H1 (cell line): ENCODE measurements at regions not wholly inside any gene's neighbourhood (a gene's known extent, or its start where the extent isn't known, plus 50 kb on each side); places are given as distances from the start of the nearest gene placed in this dataset.

ENCODE experiments used
- CTCF ChIA-PET: fragments of 300-600 bp; sonication (Branson Sonifier 250); formaldehyde crosslinking; loops from one replicate; lab custom pipeline; 2021; ENCODE audit not compliant: partially characterized antibody; lab: Charles Lee
- POLR2A ChIA-PET: fragments of 300-600 bp; sonication (Branson Sonifier 250); formaldehyde crosslinking; loops from one replicate; lab custom pipeline; 2021; ENCODE audit warnings: inconsistent platforms; ENCODE audit not compliant: partially characterized antibody; lab: Charles Lee
- DNase-seq, 2 experiments: peaks; one replicate each; pipeline versions ENCODE4 v3.0.0 to v3.0.0-alpha.2; 2010 to 2022; ENCODE audit warnings: low spot score in 2 of 2, low read depth in 1 of 2, mixed read lengths in 1 of 2
- FAIRE-seq: peaks from 2 replicates; lab custom pipeline; 2011; peaks lifted over from hg19 to GRCh38; lab: Jason Lieb, UNC
- H2AFZ ChIP-seq: 2 replicates; pipeline ENCODE4 v1.8.1; 2012; ENCODE audit warnings: low read length, inconsistent platforms
- H2AK5ac ChIP-seq: 2 replicates; pipeline ENCODE4 v1.6.1; 2013; ENCODE audit warnings: low read depth, low read length
- H2BK120ac ChIP-seq: replicated peaks from 2 replicates; pipeline ENCODE3; 2013; ENCODE audit warnings: low read depth, low read length, inconsistent platforms
- H2BK12ac ChIP-seq: 2 replicates; pipeline ENCODE4 v1.6.1; 2013; ENCODE audit warnings: low read depth, low read length
- H2BK15ac ChIP-seq: 2 replicates; pipeline ENCODE4 v1.6.1; 2013; ENCODE audit warnings: low read length
- H2BK20ac ChIP-seq: 2 replicates; pipeline ENCODE4 v1.6.1; 2013; ENCODE audit warnings: low read length
- H2BK5ac ChIP-seq: 2 replicates; pipeline ENCODE4 v1.6.1; 2013; ENCODE audit warnings: low read depth, low read length
- H3K14ac ChIP-seq: 2 replicates; pipeline ENCODE4 v1.6.1; 2013; ENCODE audit warnings: inconsistent platforms; ENCODE audit not compliant: insufficient read length
- H3K18ac ChIP-seq: 2 replicates; pipeline ENCODE4 v1.6.1; 2013; ENCODE audit warnings: low read length; ENCODE audit errors: extremely low read depth
- H3K23ac ChIP-seq: 2 replicates; pipeline ENCODE4 v1.6.1; 2013; ENCODE audit warnings: inconsistent platforms; ENCODE audit not compliant: insufficient read length
- H3K23me2 ChIP-seq: 2 replicates; pipeline ENCODE4 v1.6.1; 2013; ENCODE audit warnings: low read depth, low read length
- H3K27ac ChIP-seq: 2 replicates; pipeline ENCODE4 v1.6.1; 2011; ENCODE audit warnings: low read depth, low read length, inconsistent platforms
- H3K27me3 ChIP-seq, 4 experiments: replicated peaks in 1 of 4; 1 replicate in 1 of 4; 2 replicates in 3 of 4; pipeline versions ENCODE4 v1.6.1 to v1.8.1; 2011 to 2013; ENCODE audit warnings: low read length in 3 of 4, mild to moderate bottlenecking in 3 of 4, inconsistent platforms in 2 of 4, mixed read lengths in 2 of 4, moderate library complexity in 1 of 4; ENCODE audit not compliant: control insufficient read depth in 3 of 4, insufficient read depth in 3 of 4; ENCODE audit errors: extremely low read depth in 1 of 4
- H3K36me3 ChIP-seq, 4 experiments: 2 replicates each; pipeline versions ENCODE4 v1.6.1 to v1.8.1; 2011 to 2013; ENCODE audit warnings: mild to moderate bottlenecking in 4 of 4, low read length in 3 of 4, moderate library complexity in 2 of 4, control low read depth in 1 of 4, inconsistent platforms in 1 of 4; ENCODE audit not compliant: insufficient read depth in 4 of 4, control insufficient read depth in 2 of 4
- H3K4ac ChIP-seq: replicated peaks from 2 replicates; pipeline ENCODE3; 2013; ENCODE audit warnings: low read length, low read depth, mixed read lengths, inconsistent platforms; ENCODE audit not compliant: insufficient read length
- H3K4me1 ChIP-seq, 4 experiments: replicated peaks in 1 of 4; 1 replicate in 1 of 4; 2 replicates in 3 of 4; pipeline versions ENCODE4 v1.6.1 to v1.8.1; 2011 to 2013; ENCODE audit warnings: low read length in 3 of 4, inconsistent platforms in 2 of 4, mixed read lengths in 1 of 4; ENCODE audit not compliant: insufficient read depth in 4 of 4, control insufficient read depth in 3 of 4
- H3K4me2 ChIP-seq, 2 experiments: 2 replicates each; pipeline versions ENCODE4 v1.6.1 to v1.8.1; 2011 to 2013; ENCODE audit warnings: low read depth in 2 of 2, low read length in 2 of 2, control low read depth in 1 of 2, inconsistent platforms in 1 of 2, mild to moderate bottlenecking in 1 of 2; ENCODE audit not compliant: insufficient read depth in 1 of 2
- H3K4me3 ChIP-seq, 4 experiments: fragments of 200-600, 300-600 bp in 1 of 4; sonication (generic), shearing (Covaris generic), sonication (Bioruptor Twin) in 1 of 4; 2 replicates each; pipeline versions ENCODE4 v1.5.1 to v1.8.1; 2011 to 2016; ENCODE audit warnings: low read length in 4 of 4, low read depth in 3 of 4, control low read depth in 2 of 4, inconsistent platforms in 2 of 4, mild to moderate bottlenecking in 2 of 4, mixed read lengths in 1 of 4, moderate library complexity in 1 of 4; ENCODE audit not compliant: insufficient read depth in 2 of 4; ENCODE audit errors: extremely low read depth in 1 of 4
- H3K56ac ChIP-seq: replicated peaks from 2 replicates; pipeline ENCODE3; 2013; ENCODE audit warnings: low read depth, mild to moderate bottlenecking, mixed read lengths, low read length, inconsistent platforms; ENCODE audit not compliant: insufficient read length
- H3K79me1 ChIP-seq: 2 replicates; pipeline ENCODE4 v1.6.1; 2013; ENCODE audit warnings: low read depth, low read length, control low read depth
- H3K79me2 ChIP-seq, 2 experiments: 2 replicates each; pipeline versions ENCODE4 v1.6.1 to v1.8.1; 2012 to 2013; ENCODE audit warnings: low read length in 2 of 2, mild to moderate bottlenecking in 2 of 2, inconsistent platforms in 1 of 2; ENCODE audit not compliant: insufficient read depth in 2 of 2, control insufficient read depth in 1 of 2
- H3K9ac ChIP-seq, 4 experiments: replicated peaks in 1 of 4; 1 replicate in 1 of 4; 2 replicates in 3 of 4; pipeline versions ENCODE4 v1.6.1 to v1.8.1; 2011 to 2013; ENCODE audit warnings: low read depth in 3 of 4, low read length in 3 of 4, control low read depth in 2 of 4, mild to moderate bottlenecking in 2 of 4, moderate library complexity in 2 of 4, inconsistent platforms in 1 of 4; ENCODE audit errors: extremely low read depth in 1 of 4
- H3K9me3 ChIP-seq, 2 experiments: 2 replicates each; pipeline versions ENCODE4 v1.6.1 to v1.8.1; 2012 to 2013; ENCODE audit warnings: mild to moderate bottlenecking in 2 of 2, moderate library complexity in 2 of 2, control low read depth in 1 of 2, inconsistent platforms in 1 of 2, low read depth in 1 of 2, low read length in 1 of 2, mixed read lengths in 1 of 2; ENCODE audit not compliant: insufficient read depth in 2 of 2
- H4K20me1 ChIP-seq, 2 experiments: replicated peaks in 1 of 2; 2 replicates each; pipeline versions ENCODE3 to v1.8.1; 2011 to 2013; ENCODE audit warnings: inconsistent platforms in 2 of 2, low read length in 2 of 2, mild to moderate bottlenecking in 1 of 2; ENCODE audit not compliant: insufficient read depth in 2 of 2, control insufficient read depth in 1 of 2
- H4K5ac ChIP-seq: 2 replicates; pipeline ENCODE4 v1.6.1; 2013; ENCODE audit warnings: low read length, low read depth, mixed read lengths, inconsistent platforms; ENCODE audit not compliant: insufficient read length
- H4K8ac ChIP-seq: 2 replicates; pipeline ENCODE4 v1.8.0; 2013; ENCODE audit warnings: mild to moderate bottlenecking, moderate library complexity, low read length, inconsistent platforms; ENCODE audit not compliant: insufficient read depth; ENCODE audit errors: extremely low read depth
- H4K91ac ChIP-seq: replicated peaks from 2 replicates; pipeline ENCODE3; 2013; ENCODE audit warnings: low read length, mixed read lengths, inconsistent platforms; ENCODE audit not compliant: insufficient read length
- BACH1 ChIP-seq: IDR thresholded peaks from 2 replicates; pipeline ENCODE4 v1.6.1; 2012; ENCODE audit warnings: low read length, improper control_type of control experiment
- BRCA1 ChIP-seq: IDR thresholded peaks from 2 replicates; pipeline ENCODE4 v1.6.1; 2012; ENCODE audit warnings: low read depth, low read length, improper control_type of control experiment
- CHD1 ChIP-seq: IDR thresholded peaks from 2 replicates; pipeline ENCODE4 v1.6.1; 2012; ENCODE audit warnings: low read depth, low read length, improper control_type of control experiment
- CREB1 ChIP-seq: IDR thresholded peaks from 2 replicates; pipeline ENCODE4 v1.6.1; 2012; ENCODE audit warnings: inconsistent platforms
- CTBP2 ChIP-seq: IDR thresholded peaks from 2 replicates; pipeline ENCODE4 v1.7.0; 2011; ENCODE audit warnings: borderline replicate concordance, mild to moderate bottlenecking, moderate library complexity, mixed read lengths, low read length; ENCODE audit not compliant: insufficient read depth, insufficient read length
- MAFK ChIP-seq: IDR thresholded peaks from 2 replicates; pipeline ENCODE4 v1.6.1; 2012; ENCODE audit warnings: low read depth, mild to moderate bottlenecking, improper control_type of control experiment, low read length
- RBBP5 ChIP-seq: IDR thresholded peaks from 2 replicates; pipeline ENCODE4 v1.7.1; 2012; ENCODE audit warnings: low read depth, mild to moderate bottlenecking, inconsistent platforms, low read length, moderate library complexity, borderline replicate concordance
- RXRA ChIP-seq: IDR thresholded peaks from 2 replicates; pipeline ENCODE4 v1.6.1; 2011; ENCODE audit warnings: low read depth, mild to moderate bottlenecking, low read length, moderate library complexity; ENCODE audit not compliant: insufficient read depth
- SP2 ChIP-seq: IDR thresholded peaks from 2 replicates; pipeline ENCODE4 v1.6.1; 2012; ENCODE audit warnings: mild to moderate bottlenecking, low read length, inconsistent platforms
- SRF ChIP-seq: IDR thresholded peaks from 2 replicates; pipeline ENCODE4 v1.6.1; 2011; ENCODE audit warnings: mild to moderate bottlenecking, low read depth, low read length, moderate library complexity
- SUZ12 ChIP-seq: fragments of 200-600 bp; sonication (generic); IDR thresholded peaks from 2 replicates; pipeline ENCODE4 v1.6.1; 2012; ENCODE audit warnings: mild to moderate bottlenecking, inconsistent platforms, low read length, moderate library complexity, mixed read lengths
- WGBS, 2 experiments: shearing (Covaris generic) in 1 of 2; methylation state at CpG; one replicate each; pipeline versions ENCODE4 v1.1.6 to v1.1.7; 2013 to 2015; ENCODE audit warnings: low lambda C conversion rate in 2 of 2, mixed read lengths in 2 of 2, inconsistent platforms in 1 of 2, low coverage in 1 of 2, missing lambda C conversion rate in 1 of 2; ENCODE audit not compliant: insufficient replicate concordance in 2 of 2, insufficient coverage in 1 of 2, insufficient read length in 1 of 2; ENCODE audit errors: extremely low coverage in 1 of 2, missing lambda C conversion rate in 1 of 2; 5-methylcytosine and 5-hydroxymethylcytosine counted together
- TF ChIP-seq, protein P1 (sequence below), 3 experiments: IDR thresholded peaks; 1 replicate in 2 of 3; 2 replicates in 1 of 3; pipeline versions ENCODE4 v1.5.1 to v1.6.1; 2011; ENCODE audit warnings: low read length in 3 of 3, mild to moderate bottlenecking in 3 of 3, inconsistent platforms in 2 of 3, low read depth in 1 of 3, moderate library complexity in 1 of 3; ENCODE audit not compliant: insufficient read depth in 1 of 3; ENCODE audit errors: control extremely low read depth in 1 of 3

DNA sequence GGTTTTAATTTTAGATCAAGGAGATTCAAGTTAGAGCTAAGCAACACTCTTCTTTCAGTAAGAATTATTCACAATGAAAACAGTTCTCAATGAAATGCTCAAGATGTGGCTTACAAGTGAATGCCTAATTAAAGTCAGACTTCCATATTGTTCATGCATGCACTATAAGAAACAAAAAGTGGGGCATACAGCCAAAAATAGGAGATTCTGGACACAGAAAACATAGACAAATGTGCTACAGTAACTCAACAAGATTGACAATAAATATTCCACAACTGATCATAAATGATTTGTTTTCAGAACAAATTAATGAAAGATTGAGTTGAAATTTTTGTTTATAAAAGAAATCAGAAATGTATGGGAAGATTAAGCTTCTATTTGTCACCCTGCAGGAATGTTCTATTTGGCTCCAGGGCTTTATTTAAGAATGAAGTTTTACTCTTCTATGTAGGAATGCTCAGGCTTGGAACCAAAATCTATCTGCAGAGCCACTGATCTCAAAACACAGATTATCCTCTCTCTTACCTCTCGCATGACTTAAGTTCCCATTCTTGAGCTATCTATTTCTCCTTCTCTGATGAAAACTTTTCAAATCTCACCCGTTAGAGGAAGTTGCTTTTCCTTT, 89.0 kb upstream of the PIP4K2A start:
- DNase-seq (no peak), FAIRE-seq (no peak)
- Histone ChIP-seq H3K18ac (no peak overlapping the region), H2BK12ac (no peak overlapping the region), H3K36me3 (no peaks in the 10 kb centered on the region), H4K91ac (no peak overlapping the region), H3K79me1 (no peaks in the 10 kb centered on the region), H3K9ac (no peak overlapping the region), H3K27me3 (peaks cover 0 to 2% (median 0%) of the 10 kb centered on the region in 4 experiments; a peak in 1 of 7 replicates), H3K23ac (no peak overlapping the region), H3K4me1 (no peaks in the 10 kb centered on the region), H2AK5ac (no peak overlapping the region), H2AFZ (no peak overlapping the region), H3K56ac (no peak overlapping the region), H3K23me2 (no peaks in the 10 kb centered on the region), H2BK5ac (no peak overlapping the region), H4K5ac (no peak overlapping the region), H2BK120ac (no peak overlapping the region), H3K27ac (no peak overlapping the region), H2BK15ac (no peak overlapping the region), H3K4me2 (no peak overlapping the region), H3K4me3 (no peak overlapping the region), H2BK20ac (no peak overlapping the region), H3K14ac (no peak overlapping the region), H3K79me2 (no peaks in the 10 kb centered on the region), H4K8ac (no peak overlapping the region), H4K20me1 (no peaks in the 10 kb centered on the region), H3K4ac (no peak overlapping the region), H3K9me3 (no peaks in the 10 kb centered on the region)
- CTCF ChIA-PET = interaction anchor here (1.0 kb wide), 1 partner anchor 72 kb away, joined by 5 read pairs; no protein-coding TSS in a partner anchor
- POLR2A ChIA-PET = no interaction called here
- 78% methylated on average over 2 of the region's 2 CpGs; no CpG with 5 or more reads in 1 of the 2 experiments for WGBS, 2 experiments
- TF ChIP-seq CHD1 = no peak
- TF ChIP-seq RXRA = no peak
- TF ChIP-seq, protein P1, sequence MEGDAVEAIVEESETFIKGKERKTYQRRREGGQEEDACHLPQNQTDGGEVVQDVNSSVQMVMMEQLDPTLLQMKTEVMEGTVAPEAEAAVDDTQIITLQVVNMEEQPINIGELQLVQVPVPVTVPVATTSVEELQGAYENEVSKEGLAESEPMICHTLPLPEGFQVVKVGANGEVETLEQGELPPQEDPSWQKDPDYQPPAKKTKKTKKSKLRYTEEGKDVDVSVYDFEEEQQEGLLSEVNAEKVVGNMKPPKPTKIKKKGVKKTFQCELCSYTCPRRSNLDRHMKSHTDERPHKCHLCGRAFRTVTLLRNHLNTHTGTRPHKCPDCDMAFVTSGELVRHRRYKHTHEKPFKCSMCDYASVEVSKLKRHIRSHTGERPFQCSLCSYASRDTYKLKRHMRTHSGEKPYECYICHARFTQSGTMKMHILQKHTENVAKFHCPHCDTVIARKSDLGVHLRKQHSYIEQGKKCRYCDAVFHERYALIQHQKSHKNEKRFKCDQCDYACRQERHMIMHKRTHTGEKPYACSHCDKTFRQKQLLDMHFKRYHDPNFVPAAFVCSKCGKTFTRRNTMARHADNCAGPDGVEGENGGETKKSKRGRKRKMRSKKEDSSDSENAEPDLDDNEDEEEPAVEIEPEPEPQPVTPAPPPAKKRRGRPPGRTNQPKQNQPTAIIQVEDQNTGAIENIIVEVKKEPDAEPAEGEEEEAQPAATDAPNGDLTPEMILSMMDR (IDR thresholded peaks at IDR 0.05; ENCODE audit: control extremely low read depth in 1 of 3, insufficient read depth in 1 of 3, low read depth in 1 of 3, low read length in 3 of 3) = no peak
- TF ChIP-seq BACH1 = no peak
- no peak for TF ChIP-seq SUZ12
- TF ChIP-seq CREB1 = no peak
- no peak for TF ChIP-seq SRF
- no peak for TF ChIP-seq MAFK
- no peak for TF ChIP-seq SP2
- no peak for TF ChIP-seq BRCA1
- no peak for TF ChIP-seq CTBP2
- no peak for TF ChIP-seq RBBP5
